Stimulated activated CD8-positive, alpha-beta memory T cell treated with anti-CD3 and anti-CD28 coated beads, Interleukin-7, amount 100 ng/mL, for 48 hours (primary cell): ENCODE measurements at regions not wholly inside any gene's neighbourhood (a gene's known extent, or its start where the extent isn't known, plus 50 kb on each side); places are given as distances from the start of the nearest gene placed in this dataset.

Experiments
- DNase-seq, 2 donors: peaks; one replicate each; pipeline ENCODE4 v3.0.0-alpha.2; 2020; ENCODE audit warnings: low read depth in 1 of 2; ENCODE audit errors: extremely low read depth in 1 of 2

DNA sequence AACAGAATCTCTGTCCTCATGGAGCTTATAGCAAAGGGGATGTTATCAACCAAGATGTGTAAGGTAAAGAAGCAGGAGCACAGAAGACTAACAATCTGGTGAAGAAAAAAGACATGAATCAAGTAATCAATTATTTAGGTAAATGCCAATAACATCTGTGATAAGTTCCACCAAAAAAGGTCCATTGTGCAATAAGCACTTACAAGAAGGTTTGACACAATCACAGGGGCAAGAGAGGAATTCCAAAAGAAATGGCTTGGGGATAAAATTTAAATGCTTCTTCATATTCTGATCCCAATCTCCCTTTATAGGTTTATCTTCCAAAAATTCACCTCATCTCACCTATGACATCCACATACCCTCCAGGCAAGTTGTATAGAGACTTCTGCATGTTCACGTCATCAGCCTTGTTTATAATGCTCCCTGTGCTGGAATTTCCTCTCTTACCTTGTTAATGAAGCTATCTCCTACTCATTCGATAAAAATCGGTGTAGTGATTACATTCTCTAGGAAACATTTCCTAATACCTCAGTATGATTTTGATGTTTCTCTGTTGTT, 53.6 kb upstream of the DPT start:
- DNase-seq: no peak

DNA sequence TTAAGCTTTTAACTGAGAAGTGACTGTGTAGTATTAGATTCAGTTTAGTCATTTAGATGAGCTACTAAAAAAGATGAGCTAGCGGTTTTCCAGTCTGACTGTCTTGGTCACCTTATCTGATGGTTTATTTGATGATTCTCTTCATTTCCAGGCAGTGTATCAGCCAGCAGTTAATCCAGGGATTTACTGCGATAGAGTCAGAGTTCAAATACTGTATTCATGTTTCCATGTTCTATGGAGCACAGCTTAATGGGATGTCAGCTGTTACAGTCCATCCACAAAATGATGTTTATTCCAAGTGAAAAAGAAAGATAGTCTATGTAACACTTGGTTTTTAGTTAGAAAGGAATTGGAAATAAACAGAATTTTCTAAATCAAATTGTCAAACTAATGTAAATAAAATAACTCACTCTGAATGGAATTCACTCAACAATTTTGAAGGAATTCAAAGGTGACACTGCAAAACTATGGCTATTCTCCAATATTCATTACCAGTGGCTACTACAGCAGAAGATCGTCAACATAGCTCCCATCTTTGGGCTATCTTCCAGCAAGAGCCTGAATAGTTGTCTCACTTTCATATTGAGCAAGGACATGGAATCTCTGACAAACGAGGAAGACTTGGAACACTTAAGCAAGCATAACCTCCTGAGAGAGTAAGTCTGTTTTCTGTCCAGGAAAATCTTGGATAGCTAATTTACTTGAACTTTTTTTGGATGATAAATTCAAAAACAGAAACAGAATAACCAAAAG, 54.6 kb upstream of the DPT start:
- DNase-seq: no peak

DNA sequence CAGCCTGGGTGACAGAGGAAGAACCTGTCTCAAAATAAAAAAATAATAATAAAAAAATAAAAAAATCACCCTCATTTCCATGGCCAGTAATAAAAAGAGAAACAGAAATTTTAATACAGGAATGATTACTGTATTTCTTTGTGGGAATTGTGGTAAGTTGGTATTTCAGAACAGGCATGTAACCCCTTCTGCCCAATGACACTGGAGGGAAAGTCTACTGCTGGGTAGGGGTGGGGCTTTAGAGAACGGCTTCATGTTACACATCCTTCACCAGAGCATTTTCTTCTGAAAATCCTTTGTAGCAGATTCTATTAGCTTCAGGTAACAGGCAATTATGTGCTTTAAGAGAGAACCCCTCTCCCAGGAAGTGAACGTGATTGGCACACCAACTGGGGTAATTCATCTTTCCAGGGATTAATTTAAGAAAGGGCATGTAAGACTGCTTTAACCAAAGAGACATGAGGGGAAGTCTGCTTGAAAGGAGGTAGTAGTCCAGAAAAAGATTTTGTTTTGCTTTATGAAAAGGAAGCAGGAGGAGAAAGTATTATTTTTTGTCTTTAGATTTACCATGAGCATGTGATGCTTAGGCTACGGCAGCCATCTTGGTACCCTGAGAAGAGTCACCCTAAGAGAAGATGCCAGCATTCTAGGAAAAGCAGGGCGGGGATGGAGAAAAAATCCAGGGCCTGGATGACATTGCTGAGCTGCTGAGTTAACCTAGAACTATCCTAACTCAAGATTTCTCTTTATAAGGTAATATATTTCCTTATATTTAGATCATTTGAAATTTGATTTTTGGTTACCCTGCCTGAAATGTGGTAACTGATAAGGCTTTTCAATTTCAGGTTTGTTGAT, 57.7 kb upstream of the DPT start:
- DNase-seq: no peak

- DNase-seq: no peak
Measured at GRCh38 chr1:168788258-168788657, 59.3 kb upstream of the DPT start.

GRCh38 chr1:168789501-168789900, 60.5 kb upstream of the DPT start:
- DNase-seq: no peak

- no peak for DNase-seq
Measured at GRCh38 chr1:168792142-168792541, 63.1 kb upstream of the DPT start.

- DNase-seq: no peak
Measured at GRCh38 chr1:168792592-168793125, 63.7 kb upstream of the DPT start.

DNA sequence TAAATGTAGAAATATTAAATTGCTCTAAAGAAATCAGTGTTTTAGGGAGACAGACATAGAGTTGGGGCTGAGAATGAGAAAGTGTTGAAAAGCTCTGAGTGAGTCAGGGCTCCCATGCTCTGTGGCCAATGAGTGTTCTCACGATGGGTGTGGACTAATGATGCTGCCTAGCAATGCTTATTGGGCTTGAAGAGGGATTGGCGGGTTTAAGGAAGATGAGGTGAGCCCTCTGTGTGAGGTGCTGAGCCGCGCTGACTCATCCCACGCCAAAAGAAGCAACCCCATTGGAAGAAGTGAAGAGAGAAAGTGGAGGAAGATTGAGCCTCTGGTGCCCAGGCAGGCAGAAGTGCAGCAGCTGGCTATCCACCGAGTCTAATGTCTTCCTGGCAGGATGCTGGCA, 65.1 kb upstream of the DPT start:
- no peak for DNase-seq

DNA sequence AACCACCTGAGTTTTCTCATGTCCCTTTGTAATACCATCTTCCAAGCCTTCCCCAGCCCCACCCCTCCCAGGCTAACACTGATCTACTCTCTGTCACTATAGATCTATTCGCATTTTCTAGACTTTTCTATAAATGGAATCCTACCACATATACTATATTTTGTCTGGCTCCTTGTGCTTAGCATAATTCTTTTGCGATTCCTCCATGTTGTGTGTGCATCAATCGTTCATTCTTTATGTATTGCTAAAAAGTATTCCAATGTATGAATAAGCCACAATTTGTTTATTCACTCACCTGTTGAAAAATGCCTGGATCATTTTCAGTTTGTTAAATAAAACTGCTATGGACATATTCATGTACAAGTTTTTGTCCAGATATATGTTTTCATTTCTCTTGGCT, 66.7 kb upstream of the DPT start:
- no peak for DNase-seq

DNA sequence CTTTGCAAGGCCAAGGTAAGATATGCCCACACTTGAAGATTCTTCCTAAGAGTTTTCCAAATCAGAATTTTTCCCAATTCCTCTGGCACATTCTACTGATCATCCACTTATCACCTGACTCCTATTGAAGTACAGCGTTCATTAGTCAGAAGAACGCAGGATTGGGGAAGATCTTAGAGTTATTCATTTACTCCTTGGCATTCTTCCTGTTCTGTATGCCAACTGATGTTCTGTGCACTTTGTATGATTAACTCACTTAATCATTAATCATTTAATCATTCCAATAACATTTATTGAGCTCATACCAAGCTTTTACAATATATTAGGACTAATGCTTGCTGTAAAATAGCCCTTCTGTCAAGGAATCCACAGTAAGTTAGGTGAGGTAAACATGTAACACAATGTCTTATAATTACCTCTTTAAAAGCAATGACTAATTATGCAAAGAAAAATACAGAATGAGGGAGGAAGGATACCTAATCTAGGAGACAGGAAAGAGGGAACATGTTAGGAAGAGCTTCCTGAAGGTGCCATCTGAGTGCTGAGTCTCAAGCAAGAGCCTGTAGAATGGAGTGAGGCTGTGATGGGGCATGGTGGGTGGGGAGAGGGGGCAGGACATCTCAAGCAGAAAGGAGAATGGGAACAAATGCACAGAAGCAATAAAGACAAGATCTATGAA, 71.1 kb upstream of the DPT start:
- no peak for DNase-seq

GRCh38 chr1:168801032-168801745, 72.2 kb upstream of the DPT start:
- no peak for DNase-seq

DNA sequence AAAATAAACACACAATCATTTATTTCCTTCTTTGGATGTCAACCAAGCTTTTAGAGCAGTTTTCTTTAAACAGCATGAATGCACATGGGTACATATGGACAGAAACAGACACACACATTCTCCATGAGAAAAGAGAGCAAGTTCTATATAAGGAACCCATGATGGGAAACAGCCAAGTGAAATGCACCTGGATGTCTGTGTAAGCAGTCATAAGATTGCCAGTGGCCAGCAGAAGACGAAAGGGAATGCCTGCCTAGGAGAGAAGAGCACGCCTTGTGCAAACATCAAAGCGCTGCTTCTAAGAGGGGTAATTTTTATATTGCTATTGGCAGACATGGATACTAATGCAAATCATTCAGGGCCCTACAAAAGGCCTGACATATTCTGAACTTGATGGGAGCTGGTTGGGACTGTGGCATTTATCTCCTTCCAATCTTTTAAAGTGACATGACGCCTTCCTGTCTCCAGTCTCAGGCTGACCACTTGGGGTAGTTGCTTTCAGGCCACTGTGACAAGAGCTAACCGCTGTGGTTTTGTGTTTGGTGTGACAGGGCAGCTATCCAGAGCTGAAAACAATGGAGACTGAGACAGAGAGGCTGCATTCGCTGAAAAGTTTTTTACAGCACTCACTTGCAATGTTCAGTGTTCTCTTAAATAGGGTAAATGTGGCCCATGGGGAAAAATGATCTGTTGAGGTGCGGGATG, 75.0 kb upstream of the DPT start:
- DNase-seq: no peak

DNA sequence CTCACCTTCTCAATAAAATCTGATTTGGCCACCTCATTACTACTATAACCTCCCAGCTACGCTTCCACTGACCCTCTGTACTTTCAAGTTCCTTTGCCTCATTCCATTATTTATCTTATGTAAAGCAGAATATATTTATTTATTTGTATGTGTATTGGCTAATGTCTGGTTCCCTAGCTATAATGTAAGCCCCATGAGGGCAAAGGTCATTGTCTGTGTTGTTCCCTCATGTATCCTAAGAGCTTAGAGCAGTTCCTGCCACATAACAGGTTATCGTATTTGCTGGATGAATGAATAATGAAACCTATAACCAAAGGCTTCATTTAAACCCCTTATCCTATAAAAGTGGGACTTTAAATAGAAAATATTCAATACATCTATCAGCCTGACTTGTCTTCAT, 77.9 kb upstream of the DPT start:
- no peak for DNase-seq

DNA sequence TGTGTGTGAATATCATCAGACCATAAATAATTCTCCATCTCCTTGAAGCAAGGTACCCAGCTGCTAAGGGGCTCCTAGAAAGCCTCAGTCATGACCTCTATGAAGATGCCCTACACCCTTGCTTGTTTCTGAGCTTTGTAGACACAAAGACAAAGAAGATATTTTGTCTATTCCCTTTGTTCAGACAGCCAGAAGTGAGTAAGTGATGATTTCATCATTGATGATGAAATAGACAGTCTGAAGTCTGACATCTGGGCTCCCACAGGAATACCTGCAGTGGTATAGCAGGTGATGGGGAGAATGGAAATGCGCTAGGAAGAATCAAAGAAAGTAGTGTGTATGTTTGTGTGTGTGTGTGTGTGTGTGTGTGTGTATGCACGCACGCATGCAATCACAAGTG, 82.2 kb upstream of the DPT start:
- DNase-seq: no peak

- no peak for DNase-seq
Measured at GRCh38 chr1:168819668-168820067, 90.7 kb upstream of the DPT start.

GRCh38 chr1:168821434-168821833, 92.4 kb upstream of the DPT start:
- DNase-seq: no peak

- DNase-seq: no peak
Measured at GRCh38 chr1:168822911-168823310, 93.9 kb upstream of the DPT start.

GRCh38 chr1:168823988-168824387, 95.0 kb upstream of the DPT start:
- no peak for DNase-seq

- peak; percentile 8 to 9 for DNase-seq
Measured at GRCh38 chr1:168824418-168825065, 95.5 kb upstream of the DPT start.
